HG03460 (cell line): ENCODE measurements at regions not wholly inside any gene's neighbourhood (a gene's known extent, or its start where the extent isn't known, plus 50 kb on each side); places are given as distances from the start of the nearest gene placed in this dataset.

Experiments used
- ATAC-seq: cut with Tn5 transposase; IDR thresholded peaks from one replicate; pipeline ENCODE4 v1.9.1; 2021; ENCODE audit not compliant: unreplicated experiment

DNA sequence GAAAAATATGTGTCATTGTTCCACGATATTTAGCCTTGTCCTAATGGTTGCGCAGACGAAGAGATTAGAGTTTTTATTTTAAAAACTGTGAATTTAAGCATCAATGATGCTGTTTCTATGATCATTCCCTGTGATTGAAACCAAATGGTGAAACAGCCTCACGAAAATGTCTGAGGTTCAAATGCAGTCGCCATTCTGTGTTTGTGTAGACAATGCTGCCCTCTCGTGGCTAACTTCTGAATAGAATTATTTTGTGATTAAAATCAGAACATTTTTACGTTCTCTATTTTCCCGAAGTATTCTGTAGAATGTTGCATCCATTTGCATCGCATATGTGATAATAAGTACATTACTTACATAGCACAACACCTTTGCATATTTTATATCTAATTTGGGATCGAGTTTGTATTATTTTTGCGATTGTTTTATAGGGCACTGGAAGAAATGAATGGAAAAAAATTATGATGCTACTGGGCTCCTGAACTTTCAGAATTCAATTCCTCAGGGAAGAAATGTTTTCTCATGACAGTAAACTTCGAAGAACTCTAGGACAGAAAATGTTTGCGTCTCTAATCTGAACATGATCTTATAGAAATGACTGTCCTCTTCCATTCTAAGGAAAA, 54.8 kb upstream of the CREB1 start:
- ATAC-seq = no peak

DNA sequence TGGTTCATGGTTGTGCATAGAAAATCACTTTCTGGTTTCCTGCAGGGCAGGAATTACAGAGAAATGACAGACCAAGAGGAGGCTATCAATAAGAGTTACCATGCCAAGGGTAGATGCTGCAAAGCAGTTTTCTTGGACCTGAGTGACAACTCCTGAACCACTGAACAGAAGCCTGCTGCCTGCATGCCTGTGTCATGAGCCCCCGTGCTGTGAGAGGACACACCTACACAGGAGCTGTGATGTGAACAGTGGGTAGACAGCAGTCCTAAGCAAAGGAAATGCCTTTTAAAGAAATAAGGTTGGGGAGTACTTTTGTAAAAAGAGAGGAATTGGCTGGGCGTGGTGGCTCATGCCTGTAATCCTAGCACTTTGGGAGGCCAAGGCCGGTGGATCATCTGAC, 54.2 kb upstream of the CREB1 start:
- no peak for ATAC-seq

DNA sequence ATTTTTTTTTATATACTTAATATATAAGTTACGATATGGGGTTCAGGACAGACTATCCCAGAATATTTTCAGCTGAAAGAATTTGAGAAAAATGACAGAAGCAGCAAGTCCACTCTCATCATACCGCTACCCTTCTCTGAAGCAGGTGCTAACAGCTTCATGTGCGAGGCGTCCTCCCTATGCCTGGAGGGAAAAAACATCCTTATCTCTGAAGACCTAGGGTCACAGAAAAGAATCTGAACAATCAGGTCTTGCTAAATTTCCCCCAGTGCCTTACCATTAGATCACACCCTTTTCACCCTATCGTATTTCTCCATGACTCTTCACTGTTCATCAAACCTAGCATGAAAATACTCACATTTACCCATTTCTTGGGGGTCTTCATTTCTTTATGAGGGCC, 51.9 kb upstream of the CREB1 start:
- no peak for ATAC-seq

DNA sequence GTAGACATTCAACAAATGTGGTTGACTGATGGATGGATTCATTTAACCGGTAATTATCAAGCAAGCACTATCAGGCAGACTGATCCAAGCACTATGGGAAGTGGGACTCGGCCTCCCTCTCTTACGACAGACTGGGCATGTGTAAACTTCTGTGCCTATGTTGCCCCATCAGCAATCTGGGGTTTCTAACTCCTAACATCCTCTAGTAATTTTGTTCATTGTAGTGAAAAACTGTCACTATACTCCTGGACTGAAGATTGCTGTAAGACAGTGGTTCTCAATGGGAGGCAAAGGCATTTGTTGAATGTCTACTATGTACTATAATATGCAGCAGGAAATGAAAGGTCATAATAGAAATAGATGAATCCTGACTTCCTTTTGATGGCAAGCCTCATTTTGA, 51.2 kb upstream of the CREB1 start:
- ATAC-seq = no peak

DNA sequence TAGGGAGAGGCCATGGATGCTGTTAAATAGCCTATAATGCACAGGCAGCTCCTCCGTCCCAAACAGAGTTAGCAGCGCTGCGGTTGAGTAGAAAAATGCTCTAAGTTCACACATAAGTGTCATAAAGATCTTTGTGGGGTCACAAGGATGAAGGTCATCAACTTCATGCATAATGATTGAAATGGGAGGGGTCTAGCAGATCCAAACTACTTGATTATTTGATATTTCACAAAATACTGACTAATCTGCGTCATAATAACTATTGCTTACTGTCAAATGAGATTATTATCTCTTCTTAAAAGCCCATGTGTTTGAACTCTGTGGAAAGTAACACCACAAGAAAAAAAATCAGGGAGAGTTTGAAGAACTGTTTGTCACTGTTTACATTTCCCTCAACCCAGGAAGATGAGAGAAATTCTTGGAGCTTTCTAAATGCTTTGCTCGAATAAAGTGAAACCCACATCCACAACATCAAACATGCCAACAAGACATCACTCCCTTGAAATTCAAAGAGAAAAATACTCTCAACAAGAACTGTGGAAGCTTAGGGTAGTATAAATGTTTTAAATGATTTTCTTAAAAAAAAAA, 50.5 kb upstream of the CREB1 start:
- no peak for ATAC-seq
